ENCODE measurements at regions not wholly inside any gene's neighbourhood (a gene's known extent, or its start where the extent isn't known, plus 50 kb on each side); places are given as distances from the start of the nearest gene placed in this dataset.
"Not testable (repeated sequence)": the region's sequence is repeated elsewhere in the genome, so short reads cannot be mapped to it uniquely, and the experiment has no call there.

DNA sequence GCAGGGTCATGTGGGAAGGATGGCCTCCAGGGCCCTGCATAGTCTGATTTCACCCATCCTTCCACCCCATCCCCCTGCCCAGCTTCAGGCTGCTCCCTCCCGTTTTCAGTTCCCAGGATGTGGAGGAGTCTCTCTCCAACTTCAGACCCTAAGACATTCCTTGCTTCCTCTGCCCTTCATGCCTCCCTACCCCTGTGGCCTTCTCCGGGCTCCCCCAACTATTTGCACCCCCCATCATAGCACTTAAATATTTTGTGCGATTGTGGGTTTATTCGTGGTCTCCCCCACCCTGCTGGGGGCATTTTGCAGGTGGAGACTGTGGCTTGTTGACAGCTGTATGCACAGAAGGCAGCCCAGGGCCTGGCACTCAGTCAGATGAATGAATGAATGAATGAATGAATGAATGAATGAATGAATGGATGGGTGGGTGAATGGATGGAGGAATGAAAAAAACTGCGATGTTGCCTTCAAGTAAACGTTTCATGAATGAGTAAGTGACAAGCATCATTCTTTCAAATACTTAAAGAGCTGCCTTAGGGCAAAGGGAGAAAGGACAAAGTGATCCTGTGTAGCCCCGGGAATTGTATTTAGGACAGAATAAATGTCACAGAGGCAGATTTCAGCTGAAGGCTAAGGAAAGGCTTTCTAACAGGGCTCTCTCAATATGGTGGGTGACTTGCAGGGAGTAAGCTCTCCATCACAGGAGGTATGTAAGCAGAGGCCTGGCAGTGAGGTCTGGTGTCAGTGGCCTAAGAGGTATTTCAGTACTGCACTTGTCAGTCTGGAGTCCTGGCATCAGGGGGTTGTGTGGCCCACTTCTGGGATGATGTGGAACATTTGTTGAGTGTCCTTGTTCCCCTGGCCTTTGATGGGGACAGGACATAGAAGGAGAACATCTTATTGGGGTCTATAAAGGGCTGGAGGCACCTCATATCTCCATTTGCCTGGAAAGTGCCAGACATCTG, 156.4 kb downstream of the PTPRU start:
- intact Hi-C loops (cut with micrococcal nuclease): no loop called here

DNA sequence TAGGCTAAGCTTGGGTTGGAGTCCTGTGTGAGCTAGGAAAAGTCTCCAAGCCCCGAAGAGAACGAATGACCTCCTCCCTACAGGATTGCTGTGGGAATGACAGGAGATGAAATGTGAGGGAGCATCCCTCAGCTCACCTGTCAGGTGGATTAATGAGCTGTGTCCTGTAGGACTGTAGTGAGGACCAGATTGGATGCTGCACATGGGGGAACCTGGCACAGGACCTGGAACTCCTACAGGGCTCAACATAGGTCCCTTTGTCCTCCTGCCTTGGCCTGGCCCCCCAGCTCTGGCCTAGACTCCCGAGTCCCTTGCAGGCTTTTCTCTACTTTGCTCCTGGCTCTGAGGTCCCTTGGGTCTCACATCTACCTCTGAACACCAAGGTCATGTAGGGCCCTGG, 155.7 kb downstream of the PTPRU start:
- intact Hi-C loops (cut with micrococcal nuclease): no loop called here

DNA sequence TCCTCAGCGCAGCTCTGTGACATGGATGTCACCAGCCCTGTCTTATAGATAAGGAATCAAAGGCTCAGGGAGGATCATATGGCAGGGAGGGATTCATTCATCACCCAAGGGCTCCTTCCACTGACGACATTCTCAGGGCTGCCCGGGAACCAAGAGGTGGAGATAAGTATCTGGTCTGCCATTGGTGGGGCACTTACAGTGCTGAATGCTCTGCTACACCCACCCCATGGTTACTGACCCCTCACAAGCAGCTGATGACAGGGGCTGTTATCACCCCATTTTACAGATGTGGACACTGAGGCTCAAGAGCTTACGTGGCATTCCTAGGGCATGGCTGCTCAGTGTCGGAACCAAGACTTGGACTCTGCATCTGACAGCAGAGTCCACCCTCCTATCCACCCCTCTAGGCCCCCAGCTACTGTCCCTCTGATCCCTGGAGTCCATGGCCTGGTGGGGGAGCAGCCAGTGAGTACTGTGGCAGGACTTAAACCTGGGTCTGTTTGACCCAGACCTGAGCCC, 155.1 kb downstream of the PTPRU start:
- intact Hi-C loops (cut with micrococcal nuclease): no loop called here

DNA sequence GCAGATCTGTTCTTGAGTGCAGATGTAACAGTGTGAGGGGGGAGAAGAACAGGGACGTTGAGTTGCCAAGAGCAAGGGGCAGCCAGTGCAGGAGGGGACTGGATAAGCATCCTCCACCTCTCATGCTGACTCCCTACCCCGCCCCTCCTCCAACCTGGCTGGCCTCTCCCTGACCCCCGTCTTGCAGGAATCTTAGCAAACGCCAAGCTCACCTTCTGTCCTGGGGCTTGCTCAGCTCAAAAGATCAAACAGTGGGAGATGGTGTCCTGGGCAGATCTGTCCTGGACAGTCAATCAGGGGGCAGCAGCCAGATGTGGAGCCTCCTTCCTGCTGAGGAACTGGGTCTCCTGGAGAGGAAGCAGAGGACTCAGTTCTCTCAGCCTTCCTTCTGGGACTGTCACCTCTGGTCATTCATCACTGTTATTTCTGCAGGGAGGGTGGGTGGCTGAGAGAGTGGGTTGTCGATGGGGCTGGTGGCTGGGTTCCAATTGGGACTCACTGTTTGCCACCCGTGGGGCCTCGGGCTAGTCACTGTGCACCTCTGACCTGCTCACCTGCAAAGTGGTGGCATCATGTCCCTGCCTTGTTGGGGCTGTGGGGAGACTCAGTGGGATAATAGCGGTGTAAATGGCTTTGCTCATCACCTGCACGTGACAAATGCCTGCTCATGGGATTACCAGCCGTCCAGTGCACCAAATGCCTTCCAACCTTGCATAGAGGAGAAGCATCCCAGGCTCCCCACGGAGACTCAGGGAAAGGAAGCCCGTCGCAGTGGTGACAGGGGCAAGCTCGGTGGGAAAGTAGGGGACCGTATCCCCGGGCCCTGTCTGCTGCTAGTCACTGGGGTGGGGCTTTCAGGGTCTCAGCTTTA, 154.4 kb downstream of the PTPRU start:
- intact Hi-C loops (cut with micrococcal nuclease): no loop called here

DNA sequence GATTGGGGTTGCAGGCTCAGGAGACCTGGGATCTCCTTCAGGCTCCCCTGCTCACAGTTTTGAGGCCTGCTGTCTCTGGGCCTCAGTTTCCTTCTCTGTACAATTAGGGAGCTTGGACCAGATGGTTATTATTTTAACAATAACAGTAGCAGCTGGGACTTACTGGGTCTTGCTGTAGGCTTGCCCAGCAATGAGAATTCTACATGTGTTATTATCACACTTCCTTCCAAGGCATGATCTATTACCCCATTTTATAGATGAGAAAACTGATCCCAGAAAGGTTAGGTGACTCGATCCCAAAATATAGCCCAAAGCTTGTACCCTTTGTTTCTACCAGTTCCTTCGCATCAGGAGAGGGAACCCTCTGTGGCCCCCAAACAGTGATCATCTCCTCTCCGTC, 153.8 kb downstream of the PTPRU start:
- intact Hi-C loops (cut with micrococcal nuclease): no loop called here

DNA sequence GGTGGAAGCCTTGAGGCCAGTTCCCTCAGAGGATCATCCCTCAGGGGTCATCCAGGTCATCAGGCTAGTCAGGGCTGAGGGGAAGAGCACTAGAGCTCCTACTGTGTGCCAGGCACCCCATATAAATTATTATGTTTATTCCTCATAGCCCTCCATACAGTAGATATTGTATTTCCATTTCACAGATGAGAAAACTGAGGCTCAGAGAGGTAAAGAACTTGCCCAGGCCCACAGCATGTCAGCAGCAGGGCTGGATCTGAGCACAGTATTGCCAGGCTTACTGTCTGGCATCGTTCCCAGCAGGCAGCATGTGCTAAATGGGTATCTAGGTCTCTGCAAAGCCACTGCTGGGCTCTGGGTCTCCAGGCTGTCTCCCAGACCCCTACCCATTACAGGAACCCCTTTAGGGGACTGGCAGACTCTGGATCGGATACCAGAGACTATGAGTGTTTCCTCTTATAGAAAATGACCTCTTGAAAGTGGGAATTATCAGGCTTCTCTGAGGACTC, 153.3 kb downstream of the PTPRU start:
- intact Hi-C loops (cut with micrococcal nuclease): no loop called here

DNA sequence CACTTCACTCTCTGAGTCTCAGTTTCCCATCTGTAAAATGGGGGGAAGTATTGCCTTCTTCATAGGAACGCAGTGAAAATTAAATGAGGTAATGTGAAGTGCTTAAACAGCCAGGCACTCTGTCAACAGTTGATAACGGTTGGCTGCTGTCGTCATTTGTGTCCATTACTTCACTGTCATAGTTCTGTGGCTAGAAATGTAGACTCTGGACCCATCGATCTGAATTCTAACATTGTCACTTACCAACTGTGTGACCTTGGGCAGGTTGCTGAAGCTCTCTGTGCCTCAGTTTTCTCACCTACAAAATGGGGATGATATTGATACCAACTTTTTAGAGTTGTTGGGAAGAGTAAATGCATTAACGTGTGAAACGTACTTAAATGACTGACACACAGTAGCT, 152.6 kb downstream of the PTPRU start:
- intact Hi-C loops (cut with micrococcal nuclease): no loop called here

DNA sequence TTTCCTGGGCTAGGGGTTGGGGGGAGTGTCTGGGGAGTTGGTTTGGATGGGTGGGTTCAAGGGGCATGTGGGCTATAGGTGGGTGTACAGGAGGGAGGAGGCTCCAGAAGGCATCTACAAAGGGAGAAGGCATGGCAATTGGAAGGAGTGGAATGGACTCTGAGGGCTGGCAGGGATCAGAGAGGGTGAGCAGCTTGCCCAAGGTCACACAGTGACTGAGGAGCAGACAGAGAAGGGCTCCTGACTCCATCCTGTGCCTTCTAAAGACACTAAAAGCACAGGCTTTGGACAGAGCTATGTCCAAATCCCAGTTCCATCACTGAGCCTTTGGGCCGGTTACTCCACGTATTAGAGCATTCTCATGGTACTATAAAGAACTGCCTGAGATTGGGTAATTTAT, 151.8 kb downstream of the PTPRU start:
- intact Hi-C loops (cut with micrococcal nuclease): no loop called here

DNA sequence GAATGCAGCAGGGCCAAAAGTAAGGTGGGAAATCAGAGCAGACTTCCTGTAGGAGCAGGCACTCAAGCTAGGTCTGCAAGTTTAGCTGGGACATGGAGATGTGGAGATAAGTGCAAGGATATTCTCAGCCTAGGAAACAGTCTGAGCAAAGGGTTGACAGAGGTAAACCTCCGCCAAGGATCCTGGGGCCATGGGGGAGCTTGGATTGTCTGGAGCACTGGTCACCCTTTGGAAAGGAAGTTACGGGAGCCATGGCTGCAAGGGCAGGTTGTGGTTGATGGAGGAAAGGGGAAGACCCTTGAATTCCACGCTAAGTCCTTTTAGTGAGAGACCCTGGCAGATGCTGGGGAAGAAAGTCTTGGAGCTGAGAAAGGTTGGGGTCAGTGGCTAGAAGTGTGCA, 150.9 kb downstream of the PTPRU start:
- intact Hi-C loops (cut with micrococcal nuclease): no loop called here

DNA sequence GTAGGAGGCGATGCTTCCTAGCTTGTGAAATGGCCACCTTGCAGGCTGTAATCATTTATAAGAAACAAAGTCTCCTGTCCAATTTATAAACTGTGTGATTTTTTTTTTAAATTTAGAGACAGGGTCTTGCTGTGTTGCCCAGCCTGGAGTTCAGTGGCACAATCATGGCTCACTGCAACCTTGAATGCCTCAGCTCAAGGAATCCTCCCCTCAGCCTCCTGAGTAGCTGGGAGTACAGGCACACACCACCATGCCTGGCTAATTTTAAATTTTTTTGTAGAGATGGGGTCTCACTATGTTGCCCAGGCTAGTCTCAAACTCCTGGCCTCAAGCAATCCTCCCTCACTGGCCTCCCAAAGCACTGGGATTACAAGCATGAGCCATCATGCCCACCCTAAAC, 150.1 kb downstream of the PTPRU start:
- intact Hi-C loops (cut with micrococcal nuclease): not testable (repeated sequence)

DNA sequence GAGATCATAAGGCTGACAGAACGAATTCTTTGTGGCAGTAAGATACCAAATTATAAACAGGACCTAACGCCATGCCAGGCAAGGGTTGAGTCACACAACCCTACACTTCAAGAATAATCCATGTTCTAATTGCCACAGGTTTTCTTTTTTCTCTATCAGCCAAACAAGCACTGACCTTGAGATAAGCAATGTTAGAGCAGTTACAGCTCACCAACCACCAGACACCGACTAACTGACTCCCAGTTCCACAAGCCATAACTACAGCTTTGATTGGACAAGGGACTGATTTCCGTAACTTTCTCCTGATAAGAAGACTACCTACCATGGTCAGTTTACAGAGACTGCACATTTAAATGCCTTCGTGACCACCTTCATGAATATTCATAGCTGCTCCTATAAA, 149.6 kb downstream of the PTPRU start:
- intact Hi-C loops (cut with micrococcal nuclease): no loop called here

DNA sequence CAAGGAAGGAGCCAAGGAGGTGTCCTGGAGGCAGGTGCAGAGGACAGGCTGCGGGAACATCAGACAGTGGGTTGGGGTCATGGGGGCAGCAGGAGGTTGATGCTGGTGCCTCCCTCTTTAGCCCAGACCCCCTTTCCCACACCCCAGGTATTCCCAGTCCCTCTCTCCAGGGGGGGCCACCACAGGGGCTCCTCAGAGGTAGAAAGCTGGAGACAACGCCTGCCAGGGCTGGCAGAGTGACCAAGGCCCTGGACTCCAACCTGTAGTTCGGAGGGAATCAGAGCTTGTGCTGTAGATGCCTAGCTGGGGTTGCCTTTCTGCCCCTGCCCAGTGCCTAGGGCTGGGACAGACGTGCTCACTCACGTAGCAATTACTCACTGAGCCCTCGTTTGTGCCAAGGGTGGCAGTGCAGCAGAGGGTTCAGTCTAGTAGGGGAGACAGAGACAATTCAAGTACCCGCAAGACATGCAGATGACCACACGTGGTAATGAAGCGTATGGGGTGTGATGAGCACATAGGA, 148.2 kb downstream of the PTPRU start:
- intact Hi-C loops (cut with micrococcal nuclease): no loop called here

DNA sequence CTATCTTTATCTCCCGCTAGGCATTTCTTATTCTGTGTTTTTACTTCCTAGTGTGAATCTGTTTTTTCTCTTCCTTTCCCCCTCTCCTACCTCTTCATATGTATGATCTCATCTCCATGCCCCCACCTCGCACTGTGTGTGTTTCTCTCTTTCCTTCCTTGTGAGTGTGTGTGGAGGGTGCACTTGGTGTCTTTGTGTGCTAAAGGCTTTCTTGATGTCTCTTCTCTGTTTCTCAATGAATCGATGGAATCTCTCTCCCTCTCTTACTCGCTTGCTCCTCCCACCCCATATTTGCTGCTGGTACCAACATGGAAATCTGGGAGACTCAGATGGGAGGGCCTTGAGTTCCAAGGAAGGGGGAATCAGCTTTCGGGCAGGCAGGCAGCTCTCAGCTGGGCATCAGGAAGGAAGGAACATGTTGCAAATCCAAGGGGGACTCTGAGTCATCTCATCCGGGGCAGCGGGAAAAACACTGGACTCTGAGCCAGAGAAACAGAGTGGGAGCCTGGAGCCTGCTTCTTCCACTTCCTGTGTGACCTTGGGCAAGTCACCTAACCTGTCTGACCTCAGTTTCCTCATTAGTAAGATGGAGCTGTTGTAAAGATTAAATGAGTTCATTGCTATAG, 147.5 kb downstream of the PTPRU start:
- intact Hi-C loops (cut with micrococcal nuclease): no loop called here

DNA sequence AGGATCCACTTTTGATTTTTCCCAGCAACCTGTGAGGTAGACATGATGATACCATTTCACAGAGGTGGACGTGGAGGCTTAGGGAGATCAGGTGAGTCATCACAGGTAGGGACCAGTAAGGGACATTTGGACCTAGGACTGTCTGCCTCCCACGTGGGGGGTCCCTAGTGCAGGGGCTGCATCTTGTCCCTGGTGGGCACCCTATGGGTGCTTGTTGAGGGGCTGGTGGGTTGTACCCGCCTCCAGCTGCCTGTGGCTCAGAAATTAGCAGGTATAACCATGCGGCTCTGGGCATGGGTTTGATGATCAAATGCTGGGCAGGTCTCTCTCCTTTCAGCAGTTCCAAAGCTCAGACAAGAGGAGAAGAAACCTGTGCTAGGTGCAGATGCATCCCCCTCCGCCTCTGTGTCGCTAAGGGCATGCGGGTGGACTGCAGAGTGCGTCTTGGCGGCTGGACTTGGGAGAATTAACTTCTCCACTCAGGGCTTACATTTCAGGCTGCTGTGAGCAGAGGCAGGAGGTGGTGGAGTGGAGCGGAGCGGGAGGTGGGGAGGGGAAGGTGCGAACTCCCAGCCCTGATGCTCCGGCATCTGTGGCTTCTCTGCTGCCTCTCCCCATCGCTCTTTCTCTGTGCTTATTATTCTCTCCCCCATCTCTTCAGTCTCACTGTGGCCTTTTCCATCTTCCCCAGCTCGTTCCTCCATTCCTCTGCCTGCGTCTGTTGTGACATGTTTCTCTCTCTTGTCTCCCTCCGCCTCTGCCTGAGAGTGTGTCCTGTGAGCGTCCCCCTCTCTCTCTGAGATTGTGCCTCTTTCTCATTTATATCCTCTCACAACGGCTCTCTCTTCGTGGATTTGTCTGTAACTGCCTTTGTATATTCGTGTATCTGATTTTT, 146.8 kb downstream of the PTPRU start:
- intact Hi-C loops (cut with micrococcal nuclease): no loop called here

DNA sequence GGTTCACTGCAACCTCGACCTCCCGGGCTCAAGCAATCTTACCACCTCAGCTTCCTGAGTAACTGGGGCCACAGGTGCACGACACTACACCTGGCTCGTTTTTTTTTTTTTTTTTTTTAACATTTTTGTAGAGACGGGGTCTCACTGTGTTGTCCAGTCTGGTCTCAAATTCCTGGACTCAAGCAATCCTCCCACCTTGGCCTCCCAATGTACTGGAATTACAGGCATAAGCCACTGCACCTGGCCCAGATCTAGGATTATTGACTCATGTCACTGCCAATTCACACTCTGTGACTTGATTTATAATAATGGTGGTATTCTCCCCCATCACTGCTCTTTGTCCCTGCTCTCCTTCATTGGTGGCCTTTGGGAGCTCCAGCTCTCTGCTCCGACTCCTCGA, 145.1 kb downstream of the PTPRU start:
- intact Hi-C loops (cut with micrococcal nuclease): no loop called here

DNA sequence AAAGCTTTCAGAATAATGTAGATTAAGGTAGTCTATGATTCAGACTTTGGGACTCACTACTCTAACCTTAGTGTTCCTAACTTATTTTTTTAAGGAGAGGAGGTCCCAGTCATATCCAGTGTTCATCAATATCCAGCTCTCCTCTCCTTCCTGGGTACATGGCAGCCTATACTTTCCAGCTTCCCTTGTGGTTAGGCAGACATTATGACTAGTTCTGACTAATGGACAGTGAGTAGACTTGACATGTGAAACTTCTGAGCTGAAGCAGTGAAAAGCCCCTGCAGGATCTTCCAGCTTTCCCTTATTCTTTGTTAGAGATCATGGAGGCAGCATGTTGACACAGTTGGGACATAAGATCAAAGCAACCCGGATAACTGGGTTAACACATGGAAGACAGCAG, 144.2 kb downstream of the PTPRU start:
- intact Hi-C loops (cut with micrococcal nuclease): no loop called here

DNA sequence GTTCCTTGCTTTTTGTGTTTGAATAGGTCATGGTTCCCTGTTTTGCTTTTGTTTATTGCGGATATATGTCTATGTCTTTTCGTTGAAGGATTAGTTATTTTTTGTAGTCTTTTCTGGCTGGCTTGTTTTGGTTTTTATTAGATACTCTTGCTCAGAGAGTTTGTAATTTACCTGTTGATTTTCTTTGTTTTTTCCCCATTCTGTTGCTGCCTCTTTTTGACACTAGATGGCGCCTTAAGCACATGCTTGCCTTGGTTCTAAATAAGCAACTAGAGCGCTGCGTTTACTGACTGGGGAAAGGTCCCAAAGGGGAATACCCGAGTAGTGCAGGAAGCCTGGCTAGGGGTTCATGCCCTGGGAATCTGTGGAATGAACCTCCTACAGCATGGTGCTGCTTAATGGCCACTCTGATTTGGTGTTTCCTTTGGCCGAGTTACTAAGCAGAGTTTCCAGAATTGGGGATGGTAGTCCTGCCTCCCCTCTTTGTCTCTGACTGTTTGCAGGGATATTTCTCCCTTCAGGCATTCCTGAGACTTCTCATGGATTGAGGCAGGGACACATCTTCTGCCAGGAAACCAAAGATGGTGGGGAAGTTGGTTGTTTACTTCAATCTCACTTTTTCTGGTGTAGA, 143.2 kb downstream of the PTPRU start:
- intact Hi-C loops (cut with micrococcal nuclease): no loop called here

Data from T-helper 2 cell treated with Interferon-gamma antibody and Interleukin-4, amounts not matched to agents 100 ng/mL and 5 ng/mL, for 36 hours (primary cell).